ENCODE measurements at regions not wholly inside any gene's neighbourhood (a gene's known extent, or its start where the extent isn't known, plus 50 kb on each side); places are given as distances from the start of the nearest gene placed in this dataset.
A peak's percentile ranks its signal among the peaks of the same experiment; 100 is the strongest.

- Mint-ChIP-seq H3K27me3 (no peaks in the 10 kb centered on the region), H3K4me1 (ENCODE audit: low read depth in 2 of 2) (peaks cover 0 to 10% of the 10 kb centered on the region in 2 donors), H3K36me3 (peaks cover 4% of the 10 kb centered on the region), H3K27ac (no peak overlapping the region), H3K4me3 (no peak overlapping the region), H3K9me3 (peaks cover 4% of the 10 kb centered on the region)
- ATAC-seq (no peak), DNase-seq (ENCODE audit: low spot score) (no peak)
Measured at GRCh38 chr14:55734731-55735130, 154.7 kb downstream of the KTN1 start.

GRCh38 chr14:55739967-55740648 lies 160.1 kb downstream of the KTN1 start:
- DNase-seq (ENCODE audit: low spot score) (no peak), ATAC-seq (no peak)
- no peaks in the 10 kb centered on the region for H3K27me3 Mint-ChIP-seq
- peaks cover 4% of the 10 kb centered on the region for H3K36me3 Mint-ChIP-seq
- H3K27ac Mint-ChIP-seq: no peak overlapping the region
- H3K9me3 Mint-ChIP-seq: peaks cover 4% of the 10 kb centered on the region
- H3K4me3 Mint-ChIP-seq: no peak overlapping the region
- peaks cover 0 to 7% of the 10 kb centered on the region in 2 donors for H3K4me1 Mint-ChIP-seq (ENCODE audit: low read depth in 2 of 2)

- Mint-ChIP-seq H3K4me1 (ENCODE audit: low read depth in 2 of 2) (peaks cover 0 to 7% of the 10 kb centered on the region in 2 donors), H3K36me3 (peaks cover 4% of the 10 kb centered on the region), H3K27ac (no peak overlapping the region), H3K4me3 (no peak overlapping the region), H3K27me3 (no peaks in the 10 kb centered on the region), H3K9me3 (peaks cover 4% of the 10 kb centered on the region)
- ATAC-seq: no peak
- no peak for DNase-seq (ENCODE audit: low spot score)
Measured at GRCh38 chr14:55740649-55740989, 160.6 kb downstream of the KTN1 start.

GRCh38 chr14:55741240-55741639 lies 161.2 kb downstream of the KTN1 start:
- H3K9me3 Mint-ChIP-seq: peaks cover 2% of the 10 kb centered on the region
- DNase-seq (ENCODE audit: low spot score) (no peak), ATAC-seq (no peak)
- H3K27ac Mint-ChIP-seq: no peak overlapping the region
- no peak overlapping the region for H3K4me3 Mint-ChIP-seq
- H3K36me3 Mint-ChIP-seq: peaks cover 4% of the 10 kb centered on the region
- H3K27me3 Mint-ChIP-seq: no peaks in the 10 kb centered on the region
- H3K4me1 Mint-ChIP-seq (ENCODE audit: low read depth in 2 of 2): peaks cover 0 to 2% of the 10 kb centered on the region in 2 donors

GRCh38 chr14:55743551-55743950 lies 163.5 kb downstream of the KTN1 start:
- Mint-ChIP-seq H3K27me3 (no peaks in the 10 kb centered on the region), H3K27ac (no peak overlapping the region), H3K4me1 (ENCODE audit: low read depth in 2 of 2) (no peaks in the 10 kb centered on the region), H3K9me3 (no peaks in the 10 kb centered on the region), H3K4me3 (no peak overlapping the region), H3K36me3 (no peaks in the 10 kb centered on the region)
- no peak for ATAC-seq
- no peak for DNase-seq (ENCODE audit: low spot score)

GRCh38 chr14:55744321-55744720 lies 164.3 kb downstream of the KTN1 start:
- Mint-ChIP-seq H3K4me1 (ENCODE audit: low read depth in 2 of 2) (no peaks in the 10 kb centered on the region), H3K4me3 (no peak overlapping the region), H3K27ac (no peak overlapping the region), H3K27me3 (no peaks in the 10 kb centered on the region), H3K36me3 (no peaks in the 10 kb centered on the region), H3K9me3 (no peaks in the 10 kb centered on the region)
- DNase-seq (ENCODE audit: low spot score) (no peak), ATAC-seq (no peak)

- Mint-ChIP-seq H3K9me3 (no peaks in the 10 kb centered on the region), H3K4me1 (ENCODE audit: low read depth in 2 of 2) (no peaks in the 10 kb centered on the region), H3K27ac (no peak overlapping the region), H3K27me3 (no peaks in the 10 kb centered on the region), H3K36me3 (no peaks in the 10 kb centered on the region), H3K4me3 (no peak overlapping the region)
- DNase-seq (ENCODE audit: low spot score) (no peak), ATAC-seq (no peak)
Measured at GRCh38 chr14:55745906-55746305, 165.9 kb downstream of the KTN1 start.

GRCh38 chr14:55746558-55746957 lies 166.6 kb downstream of the KTN1 start:
- no peak for DNase-seq (ENCODE audit: low spot score)
- H3K4me1 Mint-ChIP-seq (ENCODE audit: low read depth in 2 of 2): no peaks in the 10 kb centered on the region
- H3K4me3 Mint-ChIP-seq: no peak overlapping the region
- H3K27ac Mint-ChIP-seq: no peak overlapping the region
- no peaks in the 10 kb centered on the region for H3K36me3 Mint-ChIP-seq
- no peak for ATAC-seq
- H3K9me3 Mint-ChIP-seq: no peaks in the 10 kb centered on the region
- no peaks in the 10 kb centered on the region for H3K27me3 Mint-ChIP-seq

- Mint-ChIP-seq H3K9me3 (no peaks in the 10 kb centered on the region), H3K4me3 (no peak overlapping the region), H3K27ac (no peak overlapping the region), H3K36me3 (no peaks in the 10 kb centered on the region), H3K4me1 (ENCODE audit: low read depth in 2 of 2) (no peaks in the 10 kb centered on the region), H3K27me3 (no peaks in the 10 kb centered on the region)
- DNase-seq (ENCODE audit: low spot score) (no peak), ATAC-seq (no peak)
Measured at GRCh38 chr14:55747186-55747585, 167.2 kb downstream of the KTN1 start.

GRCh38 chr14:55749201-55749812 lies 169.3 kb downstream of the KTN1 start:
- Mint-ChIP-seq H3K4me3 (no peak overlapping the region), H3K4me1 (ENCODE audit: low read depth in 2 of 2) (no peaks in the 10 kb centered on the region), H3K36me3 (no peaks in the 10 kb centered on the region), H3K27ac (no peak overlapping the region), H3K9me3 (no peaks in the 10 kb centered on the region), H3K27me3 (no peaks in the 10 kb centered on the region)
- peak in 1 of 2 donors; percentile 33 for ATAC-seq
- no peak for DNase-seq (ENCODE audit: low spot score)

GRCh38 chr14:55749946-55750345 lies 169.9 kb downstream of the KTN1 start:
- H3K36me3 Mint-ChIP-seq: no peaks in the 10 kb centered on the region
- H3K4me1 Mint-ChIP-seq (ENCODE audit: low read depth in 2 of 2): no peaks in the 10 kb centered on the region
- no peaks in the 10 kb centered on the region for H3K9me3 Mint-ChIP-seq
- H3K4me3 Mint-ChIP-seq: no peak overlapping the region
- ATAC-seq (no peak), DNase-seq (ENCODE audit: low spot score) (no peak)
- no peaks in the 10 kb centered on the region for H3K27me3 Mint-ChIP-seq
- no peak overlapping the region for H3K27ac Mint-ChIP-seq

GRCh38 chr14:55752580-55753390 lies 172.8 kb downstream of the KTN1 start:
- H3K27ac Mint-ChIP-seq: no peak overlapping the region
- no peaks in the 10 kb centered on the region for H3K27me3 Mint-ChIP-seq
- H3K4me3 Mint-ChIP-seq: no peak overlapping the region
- ATAC-seq (no peak), DNase-seq (ENCODE audit: low spot score) (no peak)
- H3K9me3 Mint-ChIP-seq: no peaks in the 10 kb centered on the region
- H3K36me3 Mint-ChIP-seq: no peaks in the 10 kb centered on the region
- peaks cover 0 to 3% of the 10 kb centered on the region in 2 donors for H3K4me1 Mint-ChIP-seq (ENCODE audit: low read depth in 2 of 2)

GRCh38 chr14:55754471-55754870 lies 174.5 kb downstream of the KTN1 start:
- Mint-ChIP-seq H3K4me1 (ENCODE audit: low read depth in 2 of 2) (peaks cover 0 to 3% of the 10 kb centered on the region in 2 donors), H3K4me3 (no peak overlapping the region), H3K9me3 (no peaks in the 10 kb centered on the region), H3K27me3 (no peaks in the 10 kb centered on the region), H3K27ac (no peak overlapping the region), H3K36me3 (no peaks in the 10 kb centered on the region)
- no peak for ATAC-seq
- no peak for DNase-seq (ENCODE audit: low spot score)

GRCh38 chr14:55754871-55755270 lies 174.9 kb downstream of the KTN1 start:
- no peak for ATAC-seq
- Mint-ChIP-seq H3K9me3 (no peaks in the 10 kb centered on the region), H3K4me3 (no peak overlapping the region), H3K27me3 (no peaks in the 10 kb centered on the region), H3K36me3 (no peaks in the 10 kb centered on the region), H3K27ac (no peak overlapping the region), H3K4me1 (ENCODE audit: low read depth in 2 of 2) (peaks cover 0 to 3% of the 10 kb centered on the region in 2 donors)
- DNase-seq (ENCODE audit: low spot score): no peak
